Fibroblast of lung (primary cell): ENCODE measurements at regions not wholly inside any gene's neighbourhood (a gene's known extent, or its start where the extent isn't known, plus 50 kb on each side); places are given as distances from the start of the nearest gene placed in this dataset.

Source experiments
- DNase-seq, 2 donors: peaks; one replicate each; pipeline versions ENCODE4 v3.0.0 to v3.0.0-alpha.2; 2010; ENCODE audit warnings: low read depth in 2 of 2
- H2AFZ ChIP-seq: 2 replicates; pipeline ENCODE4 v1.5.1; 2012; ENCODE audit warnings: low read length, control low read depth, inconsistent platforms
- H3K27ac ChIP-seq: 2 replicates; pipeline ENCODE4 v1.5.1; 2011; ENCODE audit warnings: low read length, control low read depth; ENCODE audit not compliant: insufficient read depth
- H3K27me3 ChIP-seq: 2 replicates; pipeline ENCODE4 v1.5.1; 2011; ENCODE audit warnings: mild to moderate bottlenecking, low read length; ENCODE audit not compliant: control insufficient read depth, insufficient read depth
- H3K36me3 ChIP-seq: 2 replicates; pipeline ENCODE4 v1.5.1; 2011; ENCODE audit warnings: low read length; ENCODE audit not compliant: control insufficient read depth, insufficient read depth
- H3K4me1 ChIP-seq: 2 replicates; pipeline ENCODE4 v1.5.1; 2011; ENCODE audit warnings: low read length; ENCODE audit not compliant: control insufficient read depth, insufficient read depth; ENCODE audit errors: extremely low read depth
- H3K4me2 ChIP-seq: 2 replicates; pipeline ENCODE4 v1.5.1; 2011; ENCODE audit warnings: low read length, control low read depth; ENCODE audit not compliant: insufficient read depth; ENCODE audit errors: extremely low read depth
- H3K4me3 ChIP-seq, 4 experiments: fragments of 200-600 bp in 1 of 4; sonication (generic) in 1 of 4; replicated peaks in 1 of 4; 2 replicates each; pipeline ENCODE4 v1.5.1; 2011 to 2016; ENCODE audit warnings: low read length in 4 of 4, low read depth in 3 of 4, mild to moderate bottlenecking in 3 of 4, control low read depth in 2 of 4, inconsistent platforms in 1 of 4, mixed read lengths in 1 of 4; ENCODE audit not compliant: insufficient read depth in 1 of 4; ENCODE audit errors: control extremely low read depth in 1 of 4
- H3K79me2 ChIP-seq: 2 replicates; pipeline ENCODE4 v1.5.1; 2012; ENCODE audit warnings: mild to moderate bottlenecking, low read length, inconsistent platforms; ENCODE audit not compliant: control insufficient read depth, insufficient read depth
- H3K9ac ChIP-seq: 2 replicates; pipeline ENCODE4 v1.5.1; 2011; ENCODE audit warnings: mild to moderate bottlenecking, low read length, control low read depth; ENCODE audit not compliant: insufficient read depth
- H3K9me3 ChIP-seq: 2 replicates; pipeline ENCODE4 v1.5.1; 2012; ENCODE audit warnings: low read depth, low read length; ENCODE audit not compliant: control insufficient read depth, insufficient read depth
- H4K20me1 ChIP-seq: 2 replicates; pipeline ENCODE4 v1.5.1; 2011; ENCODE audit warnings: low read length; ENCODE audit not compliant: control insufficient read depth, insufficient read depth; ENCODE audit errors: extremely low read depth
- CTCF ChIP-seq, 2 donors: IDR thresholded peaks in 1 of 2; conservative IDR thresholded peaks in 1 of 2; 1 replicate in 1 of 2; 2 replicates in 1 of 2; pipeline ENCODE4 v1.5.1; 2011 to 2012; ENCODE audit warnings: low read length in 2 of 2, control low read depth in 1 of 2, inconsistent platforms in 1 of 2, low read depth in 1 of 2, mild to moderate bottlenecking in 1 of 2
- EZH2 ChIP-seq: IDR thresholded peaks from 2 replicates; pipeline ENCODE4 v1.5.1; 2012; ENCODE audit warnings: low read length, control low read depth, mild to moderate bottlenecking; ENCODE audit errors: missing control alignments

GRCh38 chr1:21344098-21344749 lies 54.0 kb upstream of the ECE1 start:
- peaks cover 27% of the 10 kb centered on the region for H3K4me1 ChIP-seq
- peak overlapping the region; percentile 57 for H3K27ac ChIP-seq

GRCh38 chr1:21342961-21343838 lies 52.9 kb upstream of the ECE1 start:
- Histone ChIP-seq H3K9me3 (no peaks in the 10 kb centered on the region), H2AFZ (no peak overlapping the region), H3K9ac (peak overlapping the region; percentile 36), H4K20me1 (no peaks in the 10 kb centered on the region), H3K79me2 (peaks cover 63% of the 10 kb centered on the region), H3K36me3 (no peaks in the 10 kb centered on the region), H3K4me3 (peak overlapping the region; percentile 63 to 83 (median 74)), H3K27me3 (no peaks in the 10 kb centered on the region), H3K4me1 (peaks cover 36% of the 10 kb centered on the region), H3K27ac (peak overlapping the region; percentile 28), H3K4me2 (peak overlapping the region; percentile 84)
- DNase-seq, result no peak
- no peak for TF ChIP-seq EZH2
- TF ChIP-seq CTCF (conservative IDR thresholded peaks at IDR 0.05 in 1 of 2, IDR thresholded peaks at IDR 0.05 in 1 of 2; ENCODE audit: low read depth in 1 of 2, low read length in 2 of 2), result no peak

More at GRCh38 chr1:21344098-21344749, 54.0 kb upstream of the ECE1 start:
- H3K9ac ChIP-seq, result peak overlapping the region; percentile 83
- peak overlapping the region; percentile 84 for H3K4me2 ChIP-seq
- no peak overlapping the region for H2AFZ ChIP-seq
- TF ChIP-seq CTCF (conservative IDR thresholded peaks at IDR 0.05 in 1 of 2, IDR thresholded peaks at IDR 0.05 in 1 of 2; ENCODE audit: low read depth in 1 of 2, low read length in 2 of 2) (no peak), EZH2 (no peak)
- peaks cover 58% of the 10 kb centered on the region for H3K79me2 ChIP-seq
- H4K20me1 ChIP-seq, result no peaks in the 10 kb centered on the region
- no peak for DNase-seq
- H3K36me3 ChIP-seq, result no peaks in the 10 kb centered on the region
- no peaks in the 10 kb centered on the region for H3K27me3 ChIP-seq
- H3K9me3 ChIP-seq, result no peaks in the 10 kb centered on the region
- peak overlapping the region; percentile 63 to 83 (median 74) for H3K4me3 ChIP-seq

- TF ChIP-seq EZH2 (no peak), CTCF (conservative IDR thresholded peaks at IDR 0.05 in 1 of 2, IDR thresholded peaks at IDR 0.05 in 1 of 2; ENCODE audit: low read depth in 1 of 2, low read length in 2 of 2) (no peak)
- H2AFZ ChIP-seq, result no peak overlapping the region
- H3K9ac ChIP-seq, result no peak overlapping the region
- DNase-seq, result no peak
- no peaks in the 10 kb centered on the region for H3K36me3 ChIP-seq
- no peaks in the 10 kb centered on the region for H3K27me3 ChIP-seq
- H3K9me3 ChIP-seq, result no peaks in the 10 kb centered on the region
- H3K4me1 ChIP-seq, result peaks cover 49% of the 10 kb centered on the region
- peak overlapping the region in 1 of 4 experiments; percentile 74 for H3K4me3 ChIP-seq
- peak overlapping the region; percentile 10 for H3K27ac ChIP-seq
- peak overlapping the region; percentile 84 for H3K4me2 ChIP-seq
- H4K20me1 ChIP-seq, result no peaks in the 10 kb centered on the region
- peaks cover 73% of the 10 kb centered on the region for H3K79me2 ChIP-seq
Observed at GRCh38 chr1:21341517-21342078, 51.3 kb upstream of the ECE1 start.
